Glutamatergic neuron (in vitro differentiated cells): ENCODE measurements at regions not wholly inside any gene's neighbourhood (a gene's known extent, or its start where the extent isn't known, plus 50 kb on each side); places are given as distances from the start of the nearest gene placed in this dataset.

Experiments
- DNase-seq: peaks from one replicate; pipeline ENCODE4 v3.0.0; 2022
- H3K27ac Mint-ChIP-seq: one replicate; pipeline ENCODE4 v1.8.0; 2020; ENCODE audit warnings: mild to moderate bottlenecking, mixed read lengths, inconsistent platforms; ENCODE audit not compliant: unreplicated experiment
- H3K27me3 Mint-ChIP-seq: one replicate; pipeline ENCODE4 v1.8.0; 2020; ENCODE audit warnings: mild to moderate bottlenecking, moderate library complexity, mixed read lengths, inconsistent platforms; ENCODE audit not compliant: unreplicated experiment
- H3K36me3 Mint-ChIP-seq: one replicate; pipeline ENCODE4 v1.8.0; 2020; ENCODE audit warnings: mild to moderate bottlenecking, mixed read lengths, inconsistent platforms; ENCODE audit not compliant: unreplicated experiment
- H3K4me1 Mint-ChIP-seq: one replicate; pipeline ENCODE4 v1.8.0; 2020; ENCODE audit warnings: mild to moderate bottlenecking, low read depth, mixed read lengths, inconsistent platforms; ENCODE audit not compliant: unreplicated experiment
- H3K4me3 Mint-ChIP-seq: one replicate; pipeline ENCODE4 v1.8.0; 2020; ENCODE audit warnings: mild to moderate bottlenecking, mixed read lengths, inconsistent platforms; ENCODE audit not compliant: unreplicated experiment
- H3K9me3 Mint-ChIP-seq: one replicate; pipeline ENCODE4 v1.8.0; 2020; ENCODE audit warnings: mild to moderate bottlenecking, moderate library complexity, mixed read lengths, inconsistent platforms; ENCODE audit not compliant: unreplicated experiment
- TF ChIP-seq, protein P1 (sequence below): fragments of 200-600 bp; sonication (generic); IDR thresholded peaks from one replicate; pipeline ENCODE4 v1.5.0; 2021; ENCODE audit not compliant: partially characterized antibody, unreplicated experiment

DNA sequence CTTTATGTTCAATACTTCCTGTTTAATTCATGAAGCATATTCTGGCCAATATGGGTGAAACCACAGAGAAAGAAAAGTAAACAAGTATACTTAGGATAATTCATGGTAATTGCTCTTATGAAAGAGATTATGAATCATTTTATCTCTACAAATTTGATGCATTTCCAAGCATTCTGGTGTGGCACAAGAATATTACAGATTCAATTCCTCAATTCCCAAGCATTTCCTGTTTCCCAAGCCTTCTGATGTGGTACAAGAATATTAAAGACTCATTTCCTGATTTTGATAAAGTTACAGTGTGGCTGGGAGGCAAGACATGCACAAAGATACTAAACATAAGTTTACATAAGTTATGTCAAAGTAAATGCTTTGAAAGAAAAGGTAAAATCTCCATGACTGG lies 126.1 kb upstream of the NUDT7 start:
- no peaks in the 10 kb centered on the region for H3K36me3 Mint-ChIP-seq
- TF ChIP-seq, protein P1, sequence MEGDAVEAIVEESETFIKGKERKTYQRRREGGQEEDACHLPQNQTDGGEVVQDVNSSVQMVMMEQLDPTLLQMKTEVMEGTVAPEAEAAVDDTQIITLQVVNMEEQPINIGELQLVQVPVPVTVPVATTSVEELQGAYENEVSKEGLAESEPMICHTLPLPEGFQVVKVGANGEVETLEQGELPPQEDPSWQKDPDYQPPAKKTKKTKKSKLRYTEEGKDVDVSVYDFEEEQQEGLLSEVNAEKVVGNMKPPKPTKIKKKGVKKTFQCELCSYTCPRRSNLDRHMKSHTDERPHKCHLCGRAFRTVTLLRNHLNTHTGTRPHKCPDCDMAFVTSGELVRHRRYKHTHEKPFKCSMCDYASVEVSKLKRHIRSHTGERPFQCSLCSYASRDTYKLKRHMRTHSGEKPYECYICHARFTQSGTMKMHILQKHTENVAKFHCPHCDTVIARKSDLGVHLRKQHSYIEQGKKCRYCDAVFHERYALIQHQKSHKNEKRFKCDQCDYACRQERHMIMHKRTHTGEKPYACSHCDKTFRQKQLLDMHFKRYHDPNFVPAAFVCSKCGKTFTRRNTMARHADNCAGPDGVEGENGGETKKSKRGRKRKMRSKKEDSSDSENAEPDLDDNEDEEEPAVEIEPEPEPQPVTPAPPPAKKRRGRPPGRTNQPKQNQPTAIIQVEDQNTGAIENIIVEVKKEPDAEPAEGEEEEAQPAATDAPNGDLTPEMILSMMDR: no peak
- H3K27me3 Mint-ChIP-seq: no peaks in the 10 kb centered on the region
- no peak for DNase-seq
- no peak overlapping the region for H3K27ac Mint-ChIP-seq
- no peak overlapping the region for H3K4me3 Mint-ChIP-seq
- no peaks in the 10 kb centered on the region for H3K4me1 Mint-ChIP-seq
- no peaks in the 10 kb centered on the region for H3K9me3 Mint-ChIP-seq

DNA sequence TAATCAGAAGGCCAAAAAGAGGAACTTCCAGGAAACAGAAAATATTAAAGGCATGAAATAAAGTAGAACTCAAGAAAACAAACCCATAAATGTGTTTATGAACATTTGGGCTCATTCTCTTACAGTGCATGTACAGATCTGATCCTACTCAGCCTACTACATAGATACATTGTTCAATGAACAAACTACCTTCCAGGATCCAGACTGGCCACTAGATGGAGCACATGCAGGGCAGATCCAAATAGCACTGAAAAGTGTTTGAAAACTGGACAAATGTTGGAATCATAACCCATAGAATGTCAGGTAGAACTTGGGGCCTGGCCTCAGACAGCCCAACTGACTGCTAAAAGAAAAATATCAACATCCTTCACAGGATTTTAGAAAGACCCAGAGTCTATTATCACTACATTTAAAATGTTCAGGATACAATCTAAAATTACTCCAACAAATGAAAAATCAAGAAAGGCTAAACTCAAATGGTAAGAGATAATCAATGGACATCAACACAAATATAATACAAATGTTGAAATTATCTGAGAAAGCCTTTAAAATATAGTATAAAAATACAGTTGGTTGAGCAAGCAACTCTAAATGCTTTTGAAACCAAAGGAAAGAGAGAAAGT lies 122.4 kb upstream of the NUDT7 start:
- no peaks in the 10 kb centered on the region for H3K9me3 Mint-ChIP-seq
- DNase-seq: peak; percentile 67
- H3K36me3 Mint-ChIP-seq: no peaks in the 10 kb centered on the region
- no peak overlapping the region for H3K4me3 Mint-ChIP-seq
- H3K27ac Mint-ChIP-seq: no peak overlapping the region
- H3K4me1 Mint-ChIP-seq: no peaks in the 10 kb centered on the region
- no peaks in the 10 kb centered on the region for H3K27me3 Mint-ChIP-seq
- TF ChIP-seq, protein P1: peak; percentile 84

DNA sequence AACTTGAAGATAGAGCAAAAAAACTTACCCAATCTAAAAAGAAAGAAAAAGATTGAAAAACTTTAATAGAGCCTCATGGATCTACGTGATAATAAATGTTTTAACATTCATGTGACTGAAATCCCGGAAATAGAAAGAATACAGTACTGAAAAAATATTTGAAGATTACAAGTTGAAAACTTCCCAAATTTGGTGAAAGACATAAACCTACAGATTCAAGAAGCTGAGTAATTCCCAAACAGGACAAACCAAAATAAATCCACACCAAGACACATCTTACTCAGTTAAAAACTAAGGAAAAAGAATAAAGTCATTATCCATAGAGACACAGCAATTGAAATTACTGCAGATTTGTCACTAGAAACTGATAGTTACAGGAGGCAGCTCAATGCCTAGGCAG lies 121.8 kb upstream of the NUDT7 start:
- no peaks in the 10 kb centered on the region for H3K4me1 Mint-ChIP-seq
- H3K9me3 Mint-ChIP-seq: no peaks in the 10 kb centered on the region
- TF ChIP-seq, protein P1: no peak
- no peak overlapping the region for H3K4me3 Mint-ChIP-seq
- no peaks in the 10 kb centered on the region for H3K27me3 Mint-ChIP-seq
- no peak for DNase-seq
- no peaks in the 10 kb centered on the region for H3K36me3 Mint-ChIP-seq
- H3K27ac Mint-ChIP-seq: no peak overlapping the region

DNA sequence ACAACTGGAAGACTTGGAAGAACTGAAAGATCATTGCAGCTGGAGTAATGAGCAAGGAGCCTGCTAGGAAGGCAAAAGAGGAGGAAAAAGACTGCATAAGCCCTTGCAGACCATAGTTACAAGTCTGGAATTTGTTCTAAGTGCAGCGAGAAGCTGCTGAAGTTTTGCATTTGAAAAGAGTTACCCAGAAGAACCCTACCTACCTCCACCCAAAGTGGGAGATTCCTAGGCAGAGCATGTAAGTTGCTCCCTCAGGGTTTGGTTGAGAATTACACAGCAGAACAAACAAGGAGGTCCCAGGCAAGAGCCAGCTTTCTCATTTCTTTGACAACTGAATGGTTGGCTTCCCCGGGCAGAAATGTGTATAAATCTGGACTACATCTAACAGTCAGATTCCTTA lies 118.7 kb upstream of the NUDT7 start:
- Mint-ChIP-seq H3K27ac (no peak overlapping the region), H3K4me3 (no peak overlapping the region), H3K27me3 (no peaks in the 10 kb centered on the region), H3K4me1 (no peaks in the 10 kb centered on the region), H3K36me3 (no peaks in the 10 kb centered on the region), H3K9me3 (no peaks in the 10 kb centered on the region)
- TF ChIP-seq, protein P1: no peak
- no peak for DNase-seq

DNA sequence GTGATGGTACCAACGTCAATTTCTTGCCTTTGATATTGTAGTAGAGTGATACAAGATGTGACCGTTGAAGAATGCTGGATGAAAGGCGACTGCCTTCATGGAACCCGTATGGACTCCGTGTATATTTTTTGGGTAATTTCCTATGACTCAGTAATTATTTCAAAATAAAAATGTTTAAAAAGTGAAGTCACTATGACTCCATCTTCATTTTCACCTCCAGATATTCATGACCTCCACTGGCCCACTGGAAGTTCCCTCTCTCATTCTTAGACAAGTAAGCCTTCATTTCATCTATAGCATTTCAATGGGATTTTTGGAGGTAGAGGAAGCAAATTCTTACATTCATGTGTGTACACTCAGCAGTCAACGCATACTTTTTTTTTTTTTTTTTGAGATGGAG lies 111.8 kb upstream of the NUDT7 start:
- H3K9me3 Mint-ChIP-seq: no peaks in the 10 kb centered on the region
- H3K36me3 Mint-ChIP-seq: no peaks in the 10 kb centered on the region
- no peak overlapping the region for H3K27ac Mint-ChIP-seq
- H3K4me1 Mint-ChIP-seq: no peaks in the 10 kb centered on the region
- H3K4me3 Mint-ChIP-seq: no peak overlapping the region
- no peak for DNase-seq
- peaks cover 2% of the 10 kb centered on the region for H3K27me3 Mint-ChIP-seq
- TF ChIP-seq, protein P1: no peak
